ENCODE measurements at regions not wholly inside any gene's neighbourhood (a gene's known extent, or its start where the extent isn't known, plus 50 kb on each side); places are given as distances from the start of the nearest gene placed in this dataset.

GRCh38 chr4:123497340-123497739 lies 100.7 kb downstream of the SPRY1 start:
- DNase-seq (ENCODE audit: low read depth in 3 of 3) = no peak

- no peak for DNase-seq (ENCODE audit: low read depth in 3 of 3)
Measured at GRCh38 chr4:123501733-123502132, 105.1 kb downstream of the SPRY1 start.

GRCh38 chr4:123503698-123504363 lies 107.2 kb downstream of the SPRY1 start:
- DNase-seq (ENCODE audit: low read depth in 3 of 3) = no peak

- DNase-seq (ENCODE audit: low read depth in 3 of 3) = no peak
Measured at GRCh38 chr4:123505095-123506010, 108.8 kb downstream of the SPRY1 start.

GRCh38 chr4:123506011-123506695 lies 109.6 kb downstream of the SPRY1 start:
- DNase-seq (ENCODE audit: low read depth in 3 of 3) = no peak

GRCh38 chr4:123507376-123507775 lies 110.8 kb downstream of the SPRY1 start:
- no peak for DNase-seq (ENCODE audit: low read depth in 3 of 3)

- no peak for DNase-seq (ENCODE audit: low read depth in 3 of 3)
Measured at GRCh38 chr4:123510221-123510620, 113.6 kb downstream of the SPRY1 start.

- DNase-seq (ENCODE audit: low read depth in 3 of 3) = no peak
Measured at GRCh38 chr4:123510659-123511058, 114.1 kb downstream of the SPRY1 start.

- DNase-seq (ENCODE audit: low read depth in 3 of 3) = no peak
Measured at GRCh38 chr4:123516576-123516975, 120.0 kb downstream of the SPRY1 start.

- no peak for DNase-seq (ENCODE audit: low read depth in 3 of 3)
Measured at GRCh38 chr4:123517176-123517575, 120.6 kb downstream of the SPRY1 start.

GRCh38 chr4:123517971-123518370 lies 121.4 kb downstream of the SPRY1 start:
- no peak for DNase-seq (ENCODE audit: low read depth in 3 of 3)

- no peak for DNase-seq (ENCODE audit: low read depth in 3 of 3)
Measured at GRCh38 chr4:123520325-123520724, 123.7 kb downstream of the SPRY1 start.

GRCh38 chr4:123522081-123522480 lies 125.5 kb downstream of the SPRY1 start:
- DNase-seq (ENCODE audit: low read depth in 3 of 3) = no peak

- no peak for DNase-seq (ENCODE audit: low read depth in 3 of 3)
Measured at GRCh38 chr4:123522646-123523045, 126.1 kb downstream of the SPRY1 start.

- DNase-seq (ENCODE audit: low read depth in 3 of 3) = no peak
Measured at GRCh38 chr4:123524958-123525628, 128.5 kb downstream of the SPRY1 start.

- no peak for DNase-seq (ENCODE audit: low read depth in 3 of 3)
Measured at GRCh38 chr4:123526511-123526910, 129.9 kb downstream of the SPRY1 start.

GRCh38 chr4:123528501-123529277 lies 132.1 kb downstream of the SPRY1 start:
- no peak for DNase-seq (ENCODE audit: low read depth in 3 of 3)

GRCh38 chr4:123529278-123529568 lies 132.6 kb downstream of the SPRY1 start:
- DNase-seq (ENCODE audit: low read depth in 3 of 3) = no peak

GRCh38 chr4:123530357-123530756 lies 133.8 kb downstream of the SPRY1 start:
- DNase-seq (ENCODE audit: low read depth in 3 of 3) = no peak

- DNase-seq (ENCODE audit: low read depth in 3 of 3) = no peak
Measured at GRCh38 chr4:123535037-123535748, 138.6 kb downstream of the SPRY1 start.

GRCh38 chr4:123536225-123536624 lies 139.6 kb downstream of the SPRY1 start:
- no peak for DNase-seq (ENCODE audit: low read depth in 3 of 3)

Data from stimulated activated CD4-positive, alpha-beta T cell treated with anti-CD3 and anti-CD28 coated beads, TNF-alpha, amount 100 ng/mL, for 48 hours (primary cell).